ENCODE measurements at regions not wholly inside any gene's neighbourhood (a gene's known extent, or its start where the extent isn't known, plus 50 kb on each side); places are given as distances from the start of the nearest gene placed in this dataset.
"Not testable (repeated sequence)": the region's sequence is repeated elsewhere in the genome, so short reads cannot be mapped to it uniquely, and the experiment has no call there.

DNA sequence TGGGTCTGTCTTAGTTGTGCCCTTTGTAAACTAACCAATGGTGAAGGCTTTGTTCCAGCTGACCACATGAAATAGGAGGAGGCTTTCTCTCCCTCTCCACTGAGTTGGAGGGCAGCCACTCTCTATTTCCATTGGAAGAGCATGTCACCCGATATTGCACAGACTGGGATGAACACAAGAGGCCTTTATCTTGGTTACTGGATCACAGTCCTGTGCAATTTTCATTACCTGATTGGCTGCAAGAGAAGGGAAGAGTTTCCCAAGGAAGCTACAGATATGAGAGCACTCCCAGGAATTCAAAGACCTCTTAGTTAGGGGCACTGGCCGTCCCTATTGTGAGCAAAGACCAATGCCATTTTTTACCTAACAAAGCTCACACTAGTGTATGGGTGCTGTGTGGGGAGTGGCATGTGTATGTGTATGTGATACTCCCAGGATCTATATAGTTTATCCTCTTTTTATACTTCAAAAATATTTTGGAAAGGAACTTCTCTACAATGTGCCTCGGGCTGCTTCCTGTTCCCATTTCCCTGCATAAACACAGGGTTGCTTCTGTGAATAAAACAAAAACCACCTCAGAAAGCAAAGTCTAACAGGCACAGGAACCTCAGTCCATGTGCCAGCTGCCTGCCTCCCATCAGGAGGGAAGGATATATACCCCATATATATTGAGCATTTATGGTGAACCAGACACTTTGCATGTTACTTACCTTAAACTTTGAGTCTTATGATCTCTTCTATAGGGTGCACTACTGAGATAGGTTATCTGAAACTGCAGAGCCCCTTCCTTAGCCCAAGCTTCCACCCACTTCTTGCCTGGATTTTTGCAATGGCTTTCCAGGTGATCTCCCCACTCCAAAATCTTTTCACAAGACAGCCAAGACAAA, 126.5 kb downstream of the RASSF10 start:
- Histone ChIP-seq H3K4me3 (no peak overlapping the region), H3K27me3 (no peaks in the 10 kb centered on the region), H3K27ac (no peak overlapping the region), H3K4me1 (no peaks in the 10 kb centered on the region), H3K36me3 (no peaks in the 10 kb centered on the region), H3K9me3 (no peaks in the 10 kb centered on the region)
- 51 to 55% methylated on average over 3 of the region's 3 CpGs for WGBS, 2 donors
- intact Hi-C loops (cut with DNase I) = no loop called here
- no peak for DNase-seq
- no peak for TF ChIP-seq POLR2AphosphoS5 (IDR thresholded peaks at IDR 0.05)
- TF ChIP-seq EP300 (IDR thresholded peaks at IDR 0.05) = no peak
- TF ChIP-seq, protein P1, sequence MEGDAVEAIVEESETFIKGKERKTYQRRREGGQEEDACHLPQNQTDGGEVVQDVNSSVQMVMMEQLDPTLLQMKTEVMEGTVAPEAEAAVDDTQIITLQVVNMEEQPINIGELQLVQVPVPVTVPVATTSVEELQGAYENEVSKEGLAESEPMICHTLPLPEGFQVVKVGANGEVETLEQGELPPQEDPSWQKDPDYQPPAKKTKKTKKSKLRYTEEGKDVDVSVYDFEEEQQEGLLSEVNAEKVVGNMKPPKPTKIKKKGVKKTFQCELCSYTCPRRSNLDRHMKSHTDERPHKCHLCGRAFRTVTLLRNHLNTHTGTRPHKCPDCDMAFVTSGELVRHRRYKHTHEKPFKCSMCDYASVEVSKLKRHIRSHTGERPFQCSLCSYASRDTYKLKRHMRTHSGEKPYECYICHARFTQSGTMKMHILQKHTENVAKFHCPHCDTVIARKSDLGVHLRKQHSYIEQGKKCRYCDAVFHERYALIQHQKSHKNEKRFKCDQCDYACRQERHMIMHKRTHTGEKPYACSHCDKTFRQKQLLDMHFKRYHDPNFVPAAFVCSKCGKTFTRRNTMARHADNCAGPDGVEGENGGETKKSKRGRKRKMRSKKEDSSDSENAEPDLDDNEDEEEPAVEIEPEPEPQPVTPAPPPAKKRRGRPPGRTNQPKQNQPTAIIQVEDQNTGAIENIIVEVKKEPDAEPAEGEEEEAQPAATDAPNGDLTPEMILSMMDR (IDR thresholded peaks at IDR 0.05) = no peak
- no peak for TF ChIP-seq POLR2A (IDR thresholded peaks at IDR 0.05)

DNA sequence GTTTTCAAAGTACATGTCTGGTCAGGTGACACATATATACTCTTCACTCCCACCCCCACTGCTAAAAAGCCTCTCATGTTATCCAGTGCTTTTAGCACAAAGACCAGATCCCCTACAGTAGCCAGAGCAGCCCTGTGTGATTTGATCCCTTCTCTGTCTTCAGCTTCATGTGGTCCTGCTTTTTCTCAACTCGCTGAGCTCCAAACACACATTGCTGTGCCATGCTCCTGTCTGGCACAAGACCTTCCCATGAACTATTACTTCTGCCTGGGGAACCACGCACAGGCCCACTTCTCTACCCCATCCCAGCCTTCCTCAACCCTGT, 127.1 kb downstream of the RASSF10 start:
- DNase-seq = no peak

DNA sequence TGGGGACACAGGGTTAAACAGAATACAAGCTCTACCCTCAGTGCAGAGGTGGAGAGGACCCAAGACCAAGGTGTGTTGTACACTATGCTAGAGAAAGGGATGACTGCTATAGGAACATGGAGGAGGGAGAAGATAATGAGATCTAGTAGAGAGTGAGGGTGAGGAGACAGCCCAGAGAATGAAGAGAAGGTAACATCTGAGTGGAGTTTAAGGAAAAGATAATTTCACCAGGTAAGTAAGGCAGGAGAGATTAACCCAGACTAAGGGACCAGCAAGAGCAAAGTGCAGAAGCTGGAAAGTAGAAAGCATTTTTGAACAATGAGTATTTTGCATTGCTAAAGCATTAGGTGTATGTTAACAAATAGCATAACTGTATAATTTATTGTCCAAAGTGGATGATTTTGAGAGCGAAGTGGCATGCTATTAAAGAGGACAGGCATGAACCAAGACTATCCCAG, 128.8 kb downstream of the RASSF10 start:
- Histone ChIP-seq H3K27me3 (no peaks in the 10 kb centered on the region), H3K4me1 (no peaks in the 10 kb centered on the region), H3K36me3 (no peaks in the 10 kb centered on the region), H3K9me3 (no peaks in the 10 kb centered on the region), H3K27ac (no peak overlapping the region), H3K4me3 (no peak overlapping the region)
- WGBS, 2 donors = 85 to 91% methylated on average over 1 of the region's 1 CpG
- TF ChIP-seq, protein P1 (IDR thresholded peaks at IDR 0.05) = no peak
- TF ChIP-seq EP300 (IDR thresholded peaks at IDR 0.05) (no peak), POLR2AphosphoS5 (IDR thresholded peaks at IDR 0.05) (no peak), POLR2A (IDR thresholded peaks at IDR 0.05) (no peak)
- intact Hi-C loops (cut with DNase I) = no loop called here
- DNase-seq = no peak

More for the DNA sequence above, 127.1 kb downstream of the RASSF10 start:
- Histone ChIP-seq H3K9me3 (no peaks in the 10 kb centered on the region), H3K27me3 (no peaks in the 10 kb centered on the region), H3K4me1 (no peaks in the 10 kb centered on the region), H3K4me3 (no peak overlapping the region), H3K27ac (no peak overlapping the region), H3K36me3 (no peaks in the 10 kb centered on the region)
- TF ChIP-seq, protein P1 (IDR thresholded peaks at IDR 0.05) = no peak
- TF ChIP-seq POLR2A (IDR thresholded peaks at IDR 0.05) (no peak), POLR2AphosphoS5 (IDR thresholded peaks at IDR 0.05) (no peak), EP300 (IDR thresholded peaks at IDR 0.05) (no peak)
- intact Hi-C loops (cut with DNase I) = no loop called here
- 87 to 97% methylated on average over 2 of the region's 2 CpGs for WGBS, 2 donors

DNA sequence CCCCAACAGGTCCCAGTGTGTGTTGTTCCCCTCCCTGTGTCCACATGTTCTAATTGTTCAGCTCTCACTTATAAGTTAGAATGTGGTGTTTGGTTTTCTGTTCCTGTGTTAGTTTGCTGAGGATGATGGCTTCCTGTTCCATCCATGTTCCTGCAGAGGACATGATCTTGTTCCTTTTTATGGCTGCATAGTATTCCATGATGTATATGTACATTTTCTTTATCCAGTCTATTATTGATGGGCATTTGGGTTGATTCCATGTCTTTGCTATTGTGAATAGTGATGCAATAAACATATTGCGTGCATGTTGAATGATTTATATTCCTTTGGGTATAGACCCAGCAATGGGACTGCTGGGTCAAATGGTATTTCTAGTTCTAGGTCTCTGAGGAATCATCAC, 130.0 kb downstream of the RASSF10 start:
- H3K27me3 ChIP-seq; H3K9me3 ChIP-seq; H3K4me3 ChIP-seq; intact Hi-C loops (cut with DNase I); DNase-seq; H3K27ac ChIP-seq; H3K36me3 ChIP-seq; H3K4me1 ChIP-seq: not testable (repeated sequence)
- WGBS, 2 donors = 94 to 96% methylated on average over 1 of the region's 1 CpG

DNA sequence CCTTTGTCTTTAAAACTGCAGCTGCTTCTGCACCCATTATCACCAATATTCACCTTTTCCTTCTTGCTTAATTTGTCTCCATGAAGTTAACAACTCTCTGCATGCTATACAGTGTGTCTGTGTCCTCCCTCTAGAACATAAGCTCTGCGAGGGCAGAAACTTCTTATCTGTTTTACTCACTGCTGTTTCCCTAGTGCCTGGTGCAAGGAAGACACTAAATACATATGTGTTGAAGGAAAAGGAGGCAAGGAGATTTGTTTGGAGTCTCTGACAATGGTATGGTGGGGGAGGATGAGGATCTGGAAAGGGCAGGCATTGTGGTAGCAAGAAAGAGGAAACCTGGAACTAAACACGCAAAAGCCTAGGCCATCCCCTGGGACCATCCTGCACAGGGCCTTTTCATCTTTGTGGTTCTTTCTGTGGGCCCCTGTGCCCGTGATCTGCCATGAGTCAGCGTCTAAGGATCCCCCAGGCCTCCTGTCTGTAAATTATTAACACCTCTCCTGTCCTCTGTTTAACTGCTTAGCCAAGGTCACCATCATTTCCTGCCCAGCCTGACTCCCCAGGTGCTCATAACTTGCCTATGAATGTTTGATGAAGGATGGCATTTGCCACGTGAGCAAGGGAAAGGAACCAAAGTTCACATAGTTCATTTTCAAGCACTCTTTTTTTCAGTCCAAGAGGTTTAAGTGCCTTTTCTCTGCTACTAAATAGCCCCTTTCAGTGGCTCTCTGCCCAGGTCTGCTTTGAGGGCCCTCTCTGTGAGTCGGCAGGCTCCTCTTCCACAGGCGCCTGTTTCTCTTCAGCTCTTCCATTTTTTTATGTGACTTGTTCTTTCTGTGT, 131.1 kb downstream of the RASSF10 start:
- no peak for TF ChIP-seq EP300 (IDR thresholded peaks at IDR 0.05)
- TF ChIP-seq, protein P1 (IDR thresholded peaks at IDR 0.05) = no peak
- no peak for TF ChIP-seq POLR2AphosphoS5 (IDR thresholded peaks at IDR 0.05)
- no peak for TF ChIP-seq POLR2A (IDR thresholded peaks at IDR 0.05)

More for the DNA sequence above, 131.1 kb downstream of the RASSF10 start:
- WGBS, 2 donors = 9 to 37% methylated on average over 7 of the region's 7 CpGs
- H3K9me3 ChIP-seq = no peaks in the 10 kb centered on the region
- H3K4me1 ChIP-seq = no peaks in the 10 kb centered on the region
- no peak for DNase-seq
- H3K36me3 ChIP-seq = no peaks in the 10 kb centered on the region
- H3K4me3 ChIP-seq = no peak overlapping the region
- H3K27me3 ChIP-seq = no peaks in the 10 kb centered on the region
- intact Hi-C loops (cut with DNase I) = no loop called here
- H3K27ac ChIP-seq = no peak overlapping the region
